Glutamatergic neuron (in vitro differentiated cells): ENCODE measurements at regions not wholly inside any gene's neighbourhood (a gene's known extent, or its start where the extent isn't known, plus 50 kb on each side); places are given as distances from the start of the nearest gene placed in this dataset.

Experiments used
- DNase-seq: peaks from one replicate; pipeline ENCODE4 v3.0.0; 2022
- H3K27ac Mint-ChIP-seq: one replicate; pipeline ENCODE4 v1.8.0; 2020; ENCODE audit warnings: mild to moderate bottlenecking, mixed read lengths, inconsistent platforms; ENCODE audit not compliant: unreplicated experiment
- H3K27me3 Mint-ChIP-seq: one replicate; pipeline ENCODE4 v1.8.0; 2020; ENCODE audit warnings: mild to moderate bottlenecking, moderate library complexity, mixed read lengths, inconsistent platforms; ENCODE audit not compliant: unreplicated experiment
- H3K36me3 Mint-ChIP-seq: one replicate; pipeline ENCODE4 v1.8.0; 2020; ENCODE audit warnings: mild to moderate bottlenecking, mixed read lengths, inconsistent platforms; ENCODE audit not compliant: unreplicated experiment
- H3K4me1 Mint-ChIP-seq: one replicate; pipeline ENCODE4 v1.8.0; 2020; ENCODE audit warnings: mild to moderate bottlenecking, low read depth, mixed read lengths, inconsistent platforms; ENCODE audit not compliant: unreplicated experiment
- H3K4me3 Mint-ChIP-seq: one replicate; pipeline ENCODE4 v1.8.0; 2020; ENCODE audit warnings: mild to moderate bottlenecking, mixed read lengths, inconsistent platforms; ENCODE audit not compliant: unreplicated experiment
- H3K9me3 Mint-ChIP-seq: one replicate; pipeline ENCODE4 v1.8.0; 2020; ENCODE audit warnings: mild to moderate bottlenecking, moderate library complexity, mixed read lengths, inconsistent platforms; ENCODE audit not compliant: unreplicated experiment
- CTCF ChIP-seq: fragments of 200-600 bp; sonication (generic); IDR thresholded peaks from one replicate; pipeline ENCODE4 v1.5.0; 2021; ENCODE audit not compliant: partially characterized antibody, unreplicated experiment

GRCh38 chr13:28582225-28582891 lies 76.6 kb upstream of the POMP start:
- H3K4me1 Mint-ChIP-seq, result peaks cover 36% of the 10 kb centered on the region
- H3K27me3 Mint-ChIP-seq, result peaks cover 4% of the 10 kb centered on the region
- TF ChIP-seq CTCF, result no peak
- H3K4me3 Mint-ChIP-seq, result peak overlapping the region; percentile 73
- peak; percentile 50 for DNase-seq
- peaks cover 5% of the 10 kb centered on the region for H3K9me3 Mint-ChIP-seq
- H3K36me3 Mint-ChIP-seq, result no peaks in the 10 kb centered on the region
- H3K27ac Mint-ChIP-seq, result peak overlapping the region; percentile 87

GRCh38 chr13:28581451-28581850 lies 77.5 kb upstream of the POMP start:
- Mint-ChIP-seq H3K27ac (peak overlapping the region; percentile 57), H3K4me1 (peaks cover 36% of the 10 kb centered on the region), H3K36me3 (no peaks in the 10 kb centered on the region), H3K27me3 (peaks cover 3% of the 10 kb centered on the region), H3K9me3 (peaks cover 8% of the 10 kb centered on the region), H3K4me3 (no peak overlapping the region)
- no peak for TF ChIP-seq CTCF
- DNase-seq, result no peak

- H3K4me3 Mint-ChIP-seq, result no peak overlapping the region
- H3K4me1 Mint-ChIP-seq, result peaks cover 43% of the 10 kb centered on the region
- TF ChIP-seq CTCF, result no peak
- DNase-seq, result no peak
- peaks cover 8% of the 10 kb centered on the region for H3K9me3 Mint-ChIP-seq
- H3K27ac Mint-ChIP-seq, result peak overlapping the region; percentile 24
- H3K27me3 Mint-ChIP-seq, result peaks cover 5% of the 10 kb centered on the region
- no peaks in the 10 kb centered on the region for H3K36me3 Mint-ChIP-seq
Observed at GRCh38 chr13:28579736-28580135, 79.2 kb upstream of the POMP start.

GRCh38 chr13:28579322-28579721 lies 79.6 kb upstream of the POMP start:
- Mint-ChIP-seq H3K36me3 (no peaks in the 10 kb centered on the region), H3K4me1 (peaks cover 43% of the 10 kb centered on the region), H3K4me3 (no peak overlapping the region), H3K27ac (peak overlapping the region; percentile 24), H3K9me3 (peaks cover 10% of the 10 kb centered on the region), H3K27me3 (peaks cover 5% of the 10 kb centered on the region)
- no peak for TF ChIP-seq CTCF
- DNase-seq, result no peak

- H3K9me3 Mint-ChIP-seq, result peaks cover 8% of the 10 kb centered on the region
- no peak overlapping the region for H3K4me3 Mint-ChIP-seq
- DNase-seq, result no peak
- H3K27me3 Mint-ChIP-seq, result peaks cover 5% of the 10 kb centered on the region
- TF ChIP-seq CTCF, result no peak
- no peaks in the 10 kb centered on the region for H3K36me3 Mint-ChIP-seq
- peaks cover 20% of the 10 kb centered on the region for H3K4me1 Mint-ChIP-seq
- no peak overlapping the region for H3K27ac Mint-ChIP-seq
Observed at GRCh38 chr13:28576067-28576466, 81.1 kb upstream of the FLT1 start.
